HFFc6 (cell line): ENCODE measurements at regions not wholly inside any gene's neighbourhood (a gene's known extent, or its start where the extent isn't known, plus 50 kb on each side); places are given as distances from the start of the nearest gene placed in this dataset.
A peak's percentile ranks its signal among the peaks of the same experiment; 100 is the strongest.

Experiments
- DNase-seq: peaks from one replicate; pipeline ENCODE4 v3.0.0-alpha.2; 2018
- H3K27ac Mint-ChIP-seq: 2 replicates; pipeline ENCODE4 v1.8.0; 2020; ENCODE audit warnings: mild to moderate bottlenecking, mixed read lengths
- H3K27me3 Mint-ChIP-seq: 2 replicates; pipeline ENCODE4 v1.8.0; 2021; ENCODE audit warnings: mild to moderate bottlenecking, moderate library complexity, mixed read lengths; ENCODE audit not compliant: insufficient read depth
- H3K36me3 Mint-ChIP-seq: 2 replicates; pipeline ENCODE4 v1.8.0; 2021; ENCODE audit warnings: low read depth, mixed read lengths
- H3K4me1 Mint-ChIP-seq: 2 replicates; pipeline ENCODE4 v1.8.0; 2020; ENCODE audit warnings: low read depth, mixed read lengths
- H3K4me3 Mint-ChIP-seq: 2 replicates; pipeline ENCODE4 v1.8.0; 2020; ENCODE audit warnings: mild to moderate bottlenecking, moderate library complexity, mixed read lengths
- H3K9me3 Mint-ChIP-seq: 2 replicates; pipeline ENCODE4 v1.8.0; 2020; ENCODE audit warnings: mild to moderate bottlenecking, mixed read lengths
- CTCF ChIP-seq: fragments of 200-600 bp; sonication (generic); IDR thresholded peaks from 2 replicates; pipeline ENCODE4 v1.5.0; 2021; ENCODE audit warnings: antibody characterized with exemption, mild to moderate bottlenecking

- Mint-ChIP-seq H3K36me3 (0 out of 2 replicates have a peak, but pooled peaks cover 4% of the 10 kb centered on the region), H3K4me1 (no peaks in the 10 kb centered on the region), H3K9me3 (peaks cover 19% of the 10 kb centered on the region), H3K4me3 (no peak overlapping the region), H3K27me3 (no peaks in the 10 kb centered on the region), H3K27ac (no peak overlapping the region)
- DNase-seq, result peak; percentile 0
- no peak for TF ChIP-seq CTCF
Measured at GRCh38 chr12:41944216-41944615, 200.5 kb downstream of the GXYLT1 start.

- peaks cover 19% of the 10 kb centered on the region for H3K9me3 Mint-ChIP-seq
- TF ChIP-seq CTCF, result no peak
- H3K27ac Mint-ChIP-seq, result no peak overlapping the region
- H3K36me3 Mint-ChIP-seq, result 0 out of 2 replicates have a peak, but pooled peaks cover 4% of the 10 kb centered on the region
- no peaks in the 10 kb centered on the region for H3K27me3 Mint-ChIP-seq
- DNase-seq, result no peak
- no peak overlapping the region for H3K4me3 Mint-ChIP-seq
- H3K4me1 Mint-ChIP-seq, result no peaks in the 10 kb centered on the region
Measured at GRCh38 chr12:41943671-41944070, 201.0 kb downstream of the GXYLT1 start.

GRCh38 chr12:41942354-41942753 is 202.3 kb downstream of the GXYLT1 start:
- H3K4me3 Mint-ChIP-seq, result no peak overlapping the region
- TF ChIP-seq CTCF, result no peak
- H3K27me3 Mint-ChIP-seq, result no peaks in the 10 kb centered on the region
- H3K27ac Mint-ChIP-seq, result no peak overlapping the region
- no peak for DNase-seq
- H3K9me3 Mint-ChIP-seq, result peaks cover 19% of the 10 kb centered on the region
- no peaks in the 10 kb centered on the region for H3K4me1 Mint-ChIP-seq
- 0 out of 2 replicates have a peak, but pooled peaks cover 4% of the 10 kb centered on the region for H3K36me3 Mint-ChIP-seq

- Mint-ChIP-seq H3K36me3 (no peaks in the 10 kb centered on the region), H3K27ac (no peak overlapping the region), H3K27me3 (0 out of 2 replicates have a peak, but pooled peaks cover 2% of the 10 kb centered on the region), H3K4me3 (no peak overlapping the region), H3K9me3 (peaks cover 9% of the 10 kb centered on the region), H3K4me1 (no peaks in the 10 kb centered on the region)
- TF ChIP-seq CTCF, result no peak
- DNase-seq, result no peak
Measured at GRCh38 chr12:41941079-41941478, 203.6 kb downstream of the GXYLT1 start.

GRCh38 chr12:41940571-41940970 is 204.1 kb downstream of the GXYLT1 start:
- Mint-ChIP-seq H3K27me3 (0 out of 2 replicates have a peak, but pooled peaks cover 2% of the 10 kb centered on the region), H3K4me1 (no peaks in the 10 kb centered on the region)

More at GRCh38 chr12:41940571-41940970, 204.1 kb downstream of the GXYLT1 start:
- no peaks in the 10 kb centered on the region for H3K36me3 Mint-ChIP-seq
- no peak for DNase-seq
- peaks cover 6% of the 10 kb centered on the region for H3K9me3 Mint-ChIP-seq
- H3K27ac Mint-ChIP-seq, result no peak overlapping the region
- no peak overlapping the region for H3K4me3 Mint-ChIP-seq
- no peak for TF ChIP-seq CTCF
